ENCODE measurements at regions not wholly inside any gene's neighbourhood (a gene's known extent, or its start where the extent isn't known, plus 50 kb on each side); places are given as distances from the start of the nearest gene placed in this dataset.

DNA sequence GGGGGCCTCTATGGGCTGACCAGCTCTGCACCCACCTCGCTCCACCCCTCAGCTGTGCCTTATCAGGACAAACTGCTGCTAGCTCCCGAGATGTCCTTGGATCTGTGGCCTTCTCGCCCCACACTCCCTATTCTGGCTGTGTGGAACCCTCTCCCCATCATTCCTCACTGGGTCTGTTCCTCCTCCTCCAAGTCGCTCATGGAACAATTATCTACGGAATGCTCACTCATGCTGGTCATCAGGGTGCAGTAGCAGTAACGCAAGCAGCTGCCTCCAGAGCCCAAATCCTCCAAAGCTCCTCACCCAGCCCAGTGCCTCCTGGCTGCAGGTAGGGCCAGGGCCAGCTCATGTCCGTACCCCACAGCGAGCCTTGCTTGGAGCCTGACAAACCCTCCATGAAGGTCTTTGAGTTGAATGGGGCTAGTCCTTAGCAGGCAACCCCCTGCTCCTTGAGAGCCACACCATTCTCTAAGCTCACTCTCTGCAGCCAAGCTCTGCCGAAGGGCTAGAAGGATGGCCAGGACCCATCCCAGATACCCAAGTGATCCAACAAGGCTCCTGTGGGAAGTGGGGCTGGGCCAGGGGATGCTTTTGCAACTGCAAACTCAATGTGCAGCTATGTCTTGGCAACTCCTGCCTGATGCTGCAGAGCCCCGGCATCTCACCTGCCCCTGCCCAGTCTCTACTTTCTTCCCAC lies 977.8 kb downstream of the TBC1D22A start:
- DNase-seq = no peak

GRCh38 chr22:47739291-47740015 lies 977.0 kb downstream of the TBC1D22A start:
- DNase-seq = no peak

- no peak for DNase-seq
These were observed 976.1 kb downstream of the TBC1D22A start for GRCh38 chr22:47738472-47739013.

DNA sequence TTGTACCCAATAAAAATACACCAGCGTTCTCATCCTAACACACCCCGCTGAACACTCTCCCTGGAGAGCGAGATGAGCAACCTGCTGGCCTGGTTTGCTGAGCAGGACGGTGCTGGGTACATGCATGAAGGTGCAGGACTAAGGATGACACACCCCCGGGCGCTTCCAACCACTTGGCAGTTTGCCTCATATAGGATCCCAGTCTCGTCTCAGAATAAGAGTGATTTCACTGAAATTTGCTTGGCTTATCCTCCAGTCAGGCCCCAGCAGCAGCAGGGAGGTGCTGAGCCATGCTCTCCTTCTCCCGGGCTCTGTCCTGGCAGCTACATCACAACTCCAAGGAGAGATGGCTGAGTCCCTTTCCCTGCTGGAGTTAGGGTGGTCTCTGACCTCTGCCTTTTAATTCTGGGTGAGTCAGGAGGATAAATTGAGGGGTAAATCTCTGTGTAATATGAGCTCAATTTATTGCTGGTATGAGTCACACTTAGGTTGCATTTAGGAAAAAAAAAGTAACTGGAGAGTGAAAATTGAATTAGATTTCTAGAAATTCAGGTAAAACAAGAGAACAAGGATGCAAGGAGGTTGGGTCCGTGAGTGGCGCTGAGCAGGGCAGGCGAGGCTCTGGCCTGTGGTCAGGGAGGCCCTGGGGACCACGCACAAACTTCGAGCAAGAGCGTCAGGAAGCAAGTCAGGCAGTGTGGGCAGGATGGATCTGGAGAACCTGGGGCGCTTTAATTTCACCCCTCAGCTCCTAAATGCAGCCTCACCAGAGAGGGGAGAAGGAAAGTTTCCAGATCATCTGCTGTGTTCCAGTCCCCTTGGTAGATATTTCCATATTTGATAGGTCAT lies 974.0 kb downstream of the TBC1D22A start:
- DNase-seq = no peak

- DNase-seq = no peak
These were observed 972.1 kb downstream of the TBC1D22A start for GRCh38 chr22:47734511-47734910.

GRCh38 chr22:47727641-47728040 lies 965.2 kb downstream of the TBC1D22A start:
- no peak for DNase-seq

GRCh38 chr22:47724751-47725150 lies 962.3 kb downstream of the TBC1D22A start:
- no peak for DNase-seq

- DNase-seq = no peak
These were observed 961.6 kb downstream of the TBC1D22A start for GRCh38 chr22:47724030-47724429.

GRCh38 chr22:47718337-47718736 lies 955.9 kb downstream of the TBC1D22A start:
- DNase-seq = no peak

DNA sequence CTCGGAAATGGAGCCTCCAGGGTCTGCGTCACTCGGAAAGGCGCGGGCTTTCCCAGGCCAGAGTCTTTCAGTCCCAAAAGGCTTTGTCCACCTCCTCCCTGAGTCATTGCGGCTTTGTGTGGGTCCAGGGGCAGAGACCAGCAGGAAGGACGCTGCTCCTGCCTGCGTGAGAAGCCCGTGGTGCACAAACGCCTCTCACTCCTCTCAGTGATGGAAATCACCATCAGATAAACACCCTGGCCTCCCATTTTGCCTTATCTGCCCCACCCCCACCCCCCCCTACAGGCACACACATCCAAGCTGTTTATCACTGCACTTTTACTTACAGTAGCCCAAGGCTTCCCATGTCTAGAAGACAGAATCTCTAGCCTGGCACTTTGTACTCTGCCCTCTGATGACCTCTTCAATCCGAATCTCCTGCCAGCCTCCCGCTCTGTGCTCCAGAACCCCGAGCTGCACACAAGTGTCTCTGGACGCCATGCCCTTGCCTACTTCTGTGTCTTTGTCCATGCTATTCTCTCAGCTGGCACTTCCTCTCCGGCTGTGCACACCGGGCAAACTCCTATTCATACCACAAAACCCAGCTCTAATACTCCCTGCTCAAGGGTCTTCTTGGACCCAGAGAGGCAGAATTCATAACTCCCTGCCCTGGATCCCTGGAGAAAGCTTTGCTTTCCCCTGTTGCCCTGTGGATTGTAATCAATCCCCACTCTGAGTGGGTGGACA lies 954.6 kb downstream of the TBC1D22A start:
- DNase-seq = no peak

- no peak for DNase-seq
These were observed 953.6 kb downstream of the TBC1D22A start for GRCh38 chr22:47715866-47716578.

- DNase-seq = no peak
These were observed 951.5 kb downstream of the TBC1D22A start for GRCh38 chr22:47713941-47714340.

DNA sequence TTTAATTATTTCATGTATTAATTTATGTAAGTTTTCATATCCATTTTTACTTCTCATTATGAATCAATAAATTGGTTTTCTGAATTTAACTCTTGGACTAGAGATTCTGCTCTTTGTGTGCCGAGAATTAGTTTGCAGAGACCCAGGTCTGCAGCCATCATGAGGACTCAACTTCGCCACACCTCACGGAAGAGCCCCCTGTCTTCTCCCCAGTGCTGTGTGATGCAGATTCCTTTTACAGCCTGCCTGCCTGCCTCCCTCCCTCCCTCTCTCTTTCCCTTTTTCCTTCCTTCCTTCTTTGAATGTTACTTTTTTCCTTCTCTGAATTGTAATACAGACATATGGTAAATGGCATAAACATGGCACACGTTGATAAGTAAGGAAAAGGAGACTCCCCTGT lies 947.7 kb downstream of the TBC1D22A start:
- DNase-seq = no peak

DNA sequence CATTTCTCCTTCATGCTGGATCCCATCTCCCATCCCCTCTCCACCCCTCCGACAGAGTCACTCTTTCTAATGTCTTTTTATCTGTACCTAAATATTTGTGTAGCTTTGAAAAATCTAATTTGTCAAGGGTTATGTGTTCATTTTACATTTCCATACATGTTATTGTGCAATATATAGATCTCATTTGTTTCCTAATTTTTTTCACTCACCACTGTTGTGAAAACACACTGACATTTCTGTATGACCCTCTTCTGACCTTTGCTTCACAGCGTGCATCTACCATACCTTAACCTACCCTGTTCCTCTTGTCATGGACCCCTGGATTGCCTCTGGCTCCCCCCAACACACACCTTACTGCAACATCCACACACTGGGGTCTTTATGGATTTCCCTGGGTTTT lies 942.9 kb downstream of the TBC1D22A start:
- no peak for DNase-seq

- no peak for DNase-seq
These were observed 936.5 kb downstream of the TBC1D22A start for GRCh38 chr22:47698906-47699305.

GRCh38 chr22:47697861-47698260 lies 935.4 kb downstream of the TBC1D22A start:
- DNase-seq = no peak

DNA sequence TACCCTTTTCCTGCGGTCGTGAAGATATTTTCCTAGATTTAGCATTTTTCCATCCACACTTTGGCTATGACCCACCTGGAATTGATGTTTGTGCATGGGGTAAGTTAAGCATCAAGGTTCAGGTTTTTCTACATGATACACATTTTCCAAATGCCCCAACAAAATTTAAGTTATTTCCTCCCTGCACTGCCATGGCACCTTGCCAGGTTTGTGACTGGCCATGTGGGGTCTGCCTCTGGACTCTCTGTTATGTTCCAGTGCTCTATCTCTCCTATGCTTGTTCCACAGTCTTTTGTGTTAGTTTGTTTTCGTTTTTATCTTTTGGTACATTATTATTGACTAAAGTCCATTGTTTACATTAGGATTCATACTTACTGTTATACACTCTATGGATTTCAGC lies 934.3 kb downstream of the TBC1D22A start:
- DNase-seq = no peak

- no peak for DNase-seq
These were observed 932.7 kb downstream of the TBC1D22A start for GRCh38 chr22:47695176-47695575.

DNA sequence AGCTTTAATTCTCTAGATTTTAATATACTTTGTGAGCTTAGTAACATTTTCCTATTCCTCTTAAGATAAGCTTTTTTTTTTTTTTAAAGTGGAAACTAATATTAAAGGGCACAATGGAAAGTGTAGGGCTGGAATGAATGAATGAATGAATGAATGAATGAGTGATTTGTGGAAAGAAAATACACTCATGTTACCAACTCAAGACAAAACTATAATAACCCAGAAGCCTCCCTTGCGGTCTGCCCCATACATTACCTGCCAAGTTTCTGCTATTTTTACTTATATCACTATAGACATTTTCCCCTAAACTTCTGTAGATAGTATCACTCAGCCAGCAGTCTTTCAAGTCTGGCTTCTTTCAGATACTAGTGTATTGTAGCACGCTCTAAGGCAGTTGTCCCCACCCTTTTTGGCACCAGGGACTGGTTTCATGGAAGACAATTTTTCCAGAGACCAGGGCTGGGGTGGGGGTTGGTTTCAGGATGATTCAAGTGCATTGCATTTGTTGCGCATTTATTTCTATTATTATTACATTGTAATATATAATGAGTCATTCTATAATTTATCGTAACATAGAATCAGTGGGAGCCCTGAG lies 932.2 kb downstream of the TBC1D22A start:
- no peak for DNase-seq

DNA sequence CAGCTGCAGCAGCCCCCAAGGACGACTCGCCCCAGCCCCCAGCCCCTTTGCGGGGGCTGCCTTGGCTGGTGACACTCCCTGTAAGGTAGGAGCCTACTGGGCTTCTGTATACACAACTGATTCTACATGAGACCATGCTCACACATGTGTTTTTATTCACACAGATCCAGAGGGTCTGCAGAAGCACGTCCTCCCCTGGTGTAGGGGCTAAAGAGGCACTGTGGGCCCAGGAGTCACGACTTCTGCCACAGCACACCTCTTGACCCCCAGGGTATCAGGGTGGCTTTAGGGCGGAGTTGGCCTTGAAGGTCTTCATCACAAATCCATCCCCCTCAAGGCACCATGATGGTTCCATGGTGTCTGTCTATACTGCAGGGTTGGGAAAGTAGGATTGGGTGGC lies 931.2 kb downstream of the TBC1D22A start:
- no peak for DNase-seq

- no peak for DNase-seq
These were observed 930.4 kb downstream of the TBC1D22A start for GRCh38 chr22:47692811-47693210.
